Common myeloid progenitor, CD34-positive (primary cell): ENCODE measurements at regions not wholly inside any gene's neighbourhood (a gene's known extent, or its start where the extent isn't known, plus 50 kb on each side); places are given as distances from the start of the nearest gene placed in this dataset.

Experiments used
- CTCF ChIA-PET: fragments of 350-600 bp; sonication (Branson Sonifier 250); formaldehyde crosslinking; loops from one replicate; lab custom pipeline; 2021; ENCODE audit warnings: antibody characterized with exemption; lab: Charles Lee
- POLR2A ChIA-PET: fragments of 350-600 bp; sonication (Branson Sonifier 250); formaldehyde crosslinking; loops from one replicate; lab custom pipeline; 2021; ENCODE audit warnings: antibody characterized with exemption; lab: Charles Lee
- DNase-seq, 3 donors: peaks; one replicate each; pipeline versions ENCODE4 v3.0.0 to v3.0.0-alpha.2; 2013
- H3K27ac ChIP-seq, 2 experiments: 1 replicate in 1 of 2; 2 replicates in 1 of 2; pipeline ENCODE4 v1.7.0; 2013; ENCODE audit warnings: inconsistent platforms in 2 of 2, low read length in 2 of 2, mild to moderate bottlenecking in 2 of 2, low read depth in 1 of 2, moderate library complexity in 1 of 2; ENCODE audit not compliant: severe bottlenecking in 2 of 2, insufficient read depth in 1 of 2, poor library complexity in 1 of 2
- H3K27me3 ChIP-seq, 5 experiments: replicated peaks in 2 of 5; 1 replicate in 3 of 5; 2 replicates in 2 of 5; pipeline versions ENCODE4 v1.6.1 to v1.7.0; 2013; ENCODE audit warnings: low read length in 4 of 5, mild to moderate bottlenecking in 2 of 5, moderate library complexity in 2 of 5, inconsistent platforms in 1 of 5; ENCODE audit not compliant: insufficient read depth in 5 of 5, control insufficient read depth in 4 of 5
- H3K36me3 ChIP-seq, 4 experiments: 1 replicate in 2 of 4; 2 replicates in 2 of 4; pipeline versions ENCODE4 v1.6.1 to v1.7.0; 2013; ENCODE audit warnings: low read length in 3 of 4, control low read depth in 1 of 4, mild to moderate bottlenecking in 1 of 4; ENCODE audit not compliant: control insufficient read depth in 4 of 4, insufficient read depth in 4 of 4
- H3K4me1 ChIP-seq, 4 experiments: 1 replicate in 3 of 4; 2 replicates in 1 of 4; pipeline versions ENCODE4 v1.6.1 to v1.7.1; 2013; ENCODE audit warnings: low read length in 3 of 4, mild to moderate bottlenecking in 3 of 4, control low read depth in 1 of 4, inconsistent platforms in 1 of 4, moderate library complexity in 1 of 4; ENCODE audit not compliant: control insufficient read depth in 4 of 4, insufficient read depth in 4 of 4; ENCODE audit errors: control extremely low read depth in 1 of 4
- H3K4me3 ChIP-seq, 7 experiments: 1 replicate in 4 of 7; 2 replicates in 3 of 7; pipeline versions ENCODE4 v1.5.1 to v1.7.0; 2013; ENCODE audit warnings: mild to moderate bottlenecking in 7 of 7, low read length in 6 of 7, moderate library complexity in 6 of 7, inconsistent platforms in 2 of 7, low read depth in 2 of 7, control low read depth in 1 of 7; ENCODE audit not compliant: insufficient read depth in 4 of 7, control insufficient read depth in 1 of 7; ENCODE audit errors: extremely low read depth in 1 of 7
- H3K9me3 ChIP-seq, 5 experiments: 1 replicate in 4 of 5; 2 replicates in 1 of 5; pipeline versions ENCODE4 v1.6.1 to v1.7.1; 2013; ENCODE audit warnings: low read length in 4 of 5, mild to moderate bottlenecking in 2 of 5, inconsistent platforms in 1 of 5, low read depth in 1 of 5, moderate library complexity in 1 of 5; ENCODE audit not compliant: control insufficient read depth in 4 of 5, insufficient read depth in 2 of 5; ENCODE audit errors: control extremely low read depth in 1 of 5
- WGBS: methylation state at CpG from one replicate; pipeline ENCODE4 v1.1.5; 2013; ENCODE audit not compliant: insufficient coverage; 5-methylcytosine and 5-hydroxymethylcytosine counted together

- DNase-seq: no peak
- Histone ChIP-seq H3K27ac (no peak overlapping the region), H3K4me3 (no peak overlapping the region), H3K4me1 (no peaks in the 10 kb centered on the region), H3K27me3 (no peaks in the 10 kb centered on the region), H3K9me3 (peaks cover 0 to 4% (median 0%) of the 10 kb centered on the region in 5 experiments), H3K36me3 (no peaks in the 10 kb centered on the region)
- CTCF ChIA-PET: interaction anchor here (0.8 kb wide), 1 partner anchor 11 kb away, joined by 3 read pairs; no protein-coding TSS in a partner anchor
- POLR2A ChIA-PET: no interaction called here
- no CpG with 5 or more reads among the region's 2 CpGs for WGBS
These were observed 103.3 kb upstream of the SERTM1 start for GRCh38 chr13:36570489-36570888.

DNA sequence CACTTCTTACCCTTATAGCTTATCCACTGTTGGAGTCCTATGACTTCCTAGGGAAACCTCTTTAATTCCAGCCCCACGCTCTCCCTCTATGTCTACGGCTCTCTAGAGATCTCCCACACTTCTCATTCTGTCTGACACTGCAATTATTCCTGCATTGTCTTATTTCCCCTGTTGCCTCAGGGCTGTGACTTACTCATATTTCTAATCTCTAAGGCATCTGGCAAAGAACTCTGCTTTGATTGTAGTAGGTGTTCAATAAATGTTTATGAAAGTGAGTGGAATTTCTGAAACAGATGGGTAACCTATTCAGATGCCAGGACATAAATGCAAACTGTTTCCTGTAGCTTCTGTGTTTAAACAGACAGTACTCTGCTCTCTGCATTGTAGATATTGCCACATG is 102.4 kb upstream of the SERTM1 start:
- no peak overlapping the region for H3K27ac ChIP-seq
- no peak overlapping the region for H3K4me3 ChIP-seq
- H3K36me3 ChIP-seq: no peaks in the 10 kb centered on the region
- ChIA-PET CTCF (no interaction called here), POLR2A (no interaction called here)
- H3K9me3 ChIP-seq: peaks cover 0 to 6% (median 0%) of the 10 kb centered on the region in 5 experiments
- DNase-seq: no peak
- no peaks in the 10 kb centered on the region for H3K4me1 ChIP-seq
- H3K27me3 ChIP-seq: no peaks in the 10 kb centered on the region
- 100% methylated on average over 2 of the region's 2 CpGs for WGBS

DNA sequence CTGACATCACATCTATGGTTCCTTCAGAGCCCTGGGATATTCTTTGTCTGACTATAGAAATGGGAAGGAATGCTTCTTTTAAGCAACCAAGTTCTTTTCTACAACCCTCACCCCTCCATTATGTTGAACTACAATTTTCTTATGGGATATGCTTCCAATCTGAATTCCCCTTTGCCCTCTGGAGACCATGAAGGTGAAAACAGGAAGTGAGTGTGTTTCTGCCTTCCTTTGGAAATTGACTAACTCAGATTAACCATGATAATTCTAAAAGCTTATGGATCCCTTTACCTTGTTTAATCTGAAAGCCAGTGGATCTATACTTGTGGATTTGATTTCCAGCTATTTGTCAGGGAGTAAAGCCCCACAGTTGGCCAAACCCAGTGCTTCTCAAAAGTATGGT is 90.8 kb upstream of the SERTM1 start:
- Histone ChIP-seq H3K4me3 (no peak overlapping the region), H3K4me1 (peaks cover 0 to 5% (median 4%) of the 10 kb centered on the region in 4 experiments), H3K27me3 (no peaks in the 10 kb centered on the region), H3K36me3 (no peaks in the 10 kb centered on the region), H3K9me3 (peaks cover 0 to 3% (median 0%) of the 10 kb centered on the region in 5 experiments), H3K27ac (no peak overlapping the region)
- ChIA-PET CTCF (no interaction called here), POLR2A (no interaction called here)
- no peak for DNase-seq

DNA sequence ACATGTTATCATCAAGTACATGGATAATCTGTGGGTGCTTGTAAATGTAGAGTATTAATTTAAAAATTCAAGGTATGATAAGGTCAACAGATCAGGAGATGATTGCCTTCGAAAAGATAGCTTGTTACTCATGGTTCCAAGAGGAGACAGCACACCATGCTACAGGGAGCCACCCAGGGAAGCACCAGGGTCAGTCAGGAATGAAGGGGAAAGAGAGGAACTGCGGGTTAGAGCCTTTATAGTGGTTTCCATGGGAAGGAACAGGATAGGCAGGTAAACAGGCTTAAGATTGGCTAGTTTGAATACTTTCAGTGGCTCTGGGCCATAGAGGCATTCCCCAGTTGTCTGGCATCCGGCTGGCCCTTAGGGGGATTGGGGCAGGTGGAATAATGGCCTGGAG is 74.2 kb upstream of the SERTM1 start:
- Histone ChIP-seq H3K36me3 (no peaks in the 10 kb centered on the region), H3K9me3 (no peaks in the 10 kb centered on the region), H3K4me1 (no peaks in the 10 kb centered on the region), H3K27me3 (no peaks in the 10 kb centered on the region), H3K27ac (no peak overlapping the region), H3K4me3 (no peak overlapping the region)
- no peak for DNase-seq
- ChIA-PET CTCF (no interaction called here), POLR2A (interaction anchor here (0.6 kb wide), 1 partner anchor 19 kb away, joined by 3 read pairs; no protein-coding TSS in a partner anchor)
- WGBS: 80% methylated on average over 2 of the region's 3 CpGs

DNA sequence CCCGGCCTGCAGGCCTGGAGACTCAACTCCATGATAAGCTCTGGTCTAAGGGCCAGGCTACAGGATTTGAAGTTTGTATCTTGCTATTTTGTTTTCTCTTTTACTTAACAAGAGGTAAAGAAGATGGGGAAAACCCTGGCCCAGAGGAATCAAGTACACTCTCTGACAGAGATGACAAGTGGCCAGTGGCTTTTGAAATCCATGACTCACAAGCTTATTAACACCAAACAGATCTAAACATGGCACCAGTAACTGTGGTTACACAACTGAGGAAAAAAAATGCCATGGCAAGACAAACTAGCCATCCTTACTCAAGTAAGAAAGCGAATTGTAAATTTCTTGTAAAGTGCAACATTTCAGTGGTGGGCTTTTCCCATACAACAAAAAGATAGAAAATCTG is 72.6 kb upstream of the SERTM1 start:
- ChIA-PET CTCF (no interaction called here), POLR2A (no interaction called here)
- Histone ChIP-seq H3K27me3 (no peaks in the 10 kb centered on the region), H3K4me1 (no peaks in the 10 kb centered on the region), H3K27ac (no peak overlapping the region), H3K4me3 (no peak overlapping the region), H3K9me3 (no peaks in the 10 kb centered on the region), H3K36me3 (no peaks in the 10 kb centered on the region)
- WGBS: no CpG with 5 or more reads among the region's 2 CpGs
- DNase-seq: no peak

GRCh38 chr13:36606060-36606459 is 67.8 kb upstream of the SERTM1 start:
- WGBS: 88% methylated on average over 2 of the region's 2 CpGs
- CTCF ChIA-PET: no interaction called here
- POLR2A ChIA-PET: no interaction called here

DNA sequence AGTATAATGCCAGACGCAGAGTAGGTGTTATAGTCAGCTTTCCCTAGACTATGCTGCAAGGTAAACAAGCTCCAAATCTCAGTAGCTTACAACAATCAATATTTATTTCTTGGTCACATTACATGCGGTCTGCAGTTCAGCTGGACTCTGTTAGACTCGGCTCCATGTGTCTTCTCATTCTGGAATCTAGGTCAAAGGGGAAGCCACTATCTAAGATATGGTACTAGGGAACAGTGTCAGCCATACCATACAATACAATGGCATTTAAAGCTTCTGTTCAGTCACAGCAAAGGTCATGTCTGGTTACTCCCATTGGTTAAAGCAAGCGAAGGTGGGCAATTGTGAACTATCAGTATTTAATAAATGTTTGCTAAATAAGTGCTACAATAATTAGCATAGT is 65.3 kb upstream of the SERTM1 start:
- POLR2A ChIA-PET: no interaction called here
- WGBS: 100% methylated on average over 1 of the region's 4 CpGs
- no peak for DNase-seq
- H3K9me3 ChIP-seq: no peaks in the 10 kb centered on the region
- H3K27me3 ChIP-seq: no peaks in the 10 kb centered on the region
- H3K27ac ChIP-seq: no peak overlapping the region
- no peaks in the 10 kb centered on the region for H3K36me3 ChIP-seq
- H3K4me3 ChIP-seq: no peak overlapping the region
- no peaks in the 10 kb centered on the region for H3K4me1 ChIP-seq
- CTCF ChIA-PET: no interaction called here

More at GRCh38 chr13:36606060-36606459, 67.8 kb upstream of the SERTM1 start:
- Histone ChIP-seq H3K27me3 (no peaks in the 10 kb centered on the region), H3K36me3 (no peaks in the 10 kb centered on the region), H3K4me3 (no peak overlapping the region), H3K9me3 (no peaks in the 10 kb centered on the region), H3K27ac (no peak overlapping the region), H3K4me1 (no peaks in the 10 kb centered on the region)
- no peak for DNase-seq
